IPS-20b (cell line): ENCODE measurements at regions not wholly inside any gene's neighbourhood (a gene's known extent, or its start where the extent isn't known, plus 50 kb on each side); places are given as distances from the start of the nearest gene placed in this dataset.

Experiments
- H3K27ac ChIP-seq: one replicate; pipeline ENCODE4 v1.5.1; 2013; ENCODE audit warnings: low read length
- H3K27me3 ChIP-seq: 2 replicates; pipeline ENCODE4 v1.6.1; 2013; ENCODE audit warnings: mild to moderate bottlenecking, low read length, inconsistent platforms; ENCODE audit not compliant: insufficient read depth
- H3K36me3 ChIP-seq: 2 replicates; pipeline ENCODE4 v1.6.1; 2013; ENCODE audit warnings: low read depth, mild to moderate bottlenecking, inconsistent platforms, low read length, moderate library complexity; ENCODE audit not compliant: insufficient read depth
- H3K4me1 ChIP-seq: 2 replicates; pipeline ENCODE4 v1.6.1; 2013; ENCODE audit warnings: mild to moderate bottlenecking, control low read depth, inconsistent platforms, low read length, moderate library complexity; ENCODE audit not compliant: insufficient read depth
- H3K4me3 ChIP-seq: 2 replicates; pipeline ENCODE4 v1.5.1; 2013; ENCODE audit warnings: mild to moderate bottlenecking, low read length, inconsistent platforms
- H3K9ac ChIP-seq: 2 replicates; pipeline ENCODE4 v1.6.1; 2013; ENCODE audit warnings: low read depth, mild to moderate bottlenecking, inconsistent platforms, low read length, moderate library complexity
- H3K9me3 ChIP-seq: 2 replicates; pipeline ENCODE4 v1.6.1; 2013; ENCODE audit warnings: mild to moderate bottlenecking, low read depth, low read length, inconsistent platforms; ENCODE audit not compliant: insufficient read depth

DNA sequence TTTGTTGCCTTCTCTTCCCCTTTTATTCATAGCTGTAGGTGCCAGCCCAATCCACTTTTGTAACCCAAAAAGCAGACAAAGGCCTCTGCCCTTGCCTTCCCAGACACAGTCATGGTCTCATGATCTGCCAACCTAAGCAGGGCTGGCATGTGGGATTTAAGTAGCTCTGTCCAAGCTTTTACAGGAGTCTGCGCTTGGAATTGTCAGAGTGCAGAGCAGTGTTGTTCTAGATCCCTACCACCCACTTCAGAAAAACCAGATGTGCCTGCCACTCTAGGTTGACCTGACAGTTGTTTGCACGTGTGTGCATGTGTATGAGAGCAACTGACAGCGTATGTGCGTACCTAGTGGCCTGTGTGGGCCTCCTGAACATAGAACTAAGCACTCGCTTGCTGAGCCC is 87.8 kb upstream of the SPRY4 start:
- H3K36me3 ChIP-seq, result no peaks in the 10 kb centered on the region
- H3K27ac ChIP-seq, result no peak overlapping the region
- H3K9ac ChIP-seq, result no peak overlapping the region
- H3K4me3 ChIP-seq, result no peak overlapping the region
- H3K27me3 ChIP-seq, result no peaks in the 10 kb centered on the region
- H3K4me1 ChIP-seq, result peaks cover 5% of the 10 kb centered on the region; the same call in 1 of the 2 replicates
- no peaks in the 10 kb centered on the region for H3K9me3 ChIP-seq

- no peaks in the 10 kb centered on the region for H3K27me3 ChIP-seq
- H3K4me1 ChIP-seq, result peaks cover 5% of the 10 kb centered on the region; the same call in 1 of the 2 replicates
- H3K4me3 ChIP-seq, result no peak overlapping the region
- no peaks in the 10 kb centered on the region for H3K36me3 ChIP-seq
- no peak overlapping the region for H3K9ac ChIP-seq
- H3K27ac ChIP-seq, result no peak overlapping the region
- H3K9me3 ChIP-seq, result no peaks in the 10 kb centered on the region
Measured at GRCh38 chr5:142411656-142412425, 87.0 kb upstream of the SPRY4 start.

- Histone ChIP-seq H3K4me1 (peaks cover 5% of the 10 kb centered on the region; the same call in 1 of the 2 replicates), H3K27ac (no peak overlapping the region), H3K4me3 (no peak overlapping the region), H3K27me3 (no peaks in the 10 kb centered on the region), H3K9ac (no peak overlapping the region), H3K36me3 (no peaks in the 10 kb centered on the region), H3K9me3 (no peaks in the 10 kb centered on the region)
Measured at GRCh38 chr5:142411103-142411502, 86.3 kb upstream of the SPRY4 start.

DNA sequence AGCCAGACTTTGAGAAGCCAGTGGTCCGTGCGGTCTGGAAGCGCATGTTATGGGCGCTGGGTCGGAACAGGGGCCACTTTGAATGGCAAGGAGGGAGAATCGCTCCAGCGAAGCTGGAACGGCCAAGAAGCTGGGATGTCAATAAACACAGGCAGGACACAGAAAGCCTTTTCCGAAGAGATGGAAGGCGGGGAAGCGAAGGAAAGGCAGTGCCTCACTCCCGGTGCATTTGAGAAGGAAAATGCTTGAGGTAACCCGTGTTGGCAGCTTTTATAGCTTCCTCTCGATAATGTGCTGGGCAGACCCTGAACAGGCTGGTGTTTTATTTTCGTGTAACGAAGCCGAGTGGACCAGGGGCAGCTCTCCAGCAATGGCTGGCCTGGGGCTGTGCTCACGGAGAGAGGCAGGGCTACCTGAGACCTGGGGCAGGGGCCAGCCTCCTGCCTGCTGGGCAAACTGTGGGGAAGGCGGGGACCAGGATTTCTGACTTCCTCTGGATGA is 84.2 kb upstream of the SPRY4 start:
- Histone ChIP-seq H3K4me1 (peaks cover 10% of the 10 kb centered on the region; the same call in 1 of the 2 replicates), H3K36me3 (no peaks in the 10 kb centered on the region), H3K27me3 (no peaks in the 10 kb centered on the region), H3K9me3 (no peaks in the 10 kb centered on the region), H3K4me3 (no peak overlapping the region), H3K9ac (no peak overlapping the region), H3K27ac (no peak overlapping the region)

DNA sequence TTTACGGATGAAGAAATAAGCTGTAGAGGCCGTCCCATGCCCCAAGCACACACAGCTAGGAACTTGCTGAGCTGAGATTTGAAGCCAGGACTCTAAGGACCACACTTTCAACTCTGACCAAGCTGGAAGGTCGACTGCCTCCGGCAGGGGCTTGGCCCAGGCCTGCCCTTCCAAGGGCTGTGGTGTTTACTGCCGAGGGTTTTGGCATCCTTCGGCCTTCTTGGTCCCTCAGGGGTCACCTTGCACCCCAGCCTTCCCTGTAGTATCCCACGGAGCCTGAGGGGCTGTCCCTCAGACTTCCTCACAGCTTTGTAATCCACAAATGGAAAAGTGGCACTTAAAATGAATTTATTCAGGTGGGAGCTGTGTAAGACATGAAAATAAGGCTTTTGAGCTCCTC is 83.7 kb upstream of the SPRY4 start:
- Histone ChIP-seq H3K9me3 (no peaks in the 10 kb centered on the region), H3K27ac (no peak overlapping the region), H3K4me3 (no peak overlapping the region), H3K36me3 (no peaks in the 10 kb centered on the region), H3K4me1 (peaks cover 15% of the 10 kb centered on the region; the same call in 1 of the 2 replicates), H3K27me3 (no peaks in the 10 kb centered on the region), H3K9ac (no peak overlapping the region)

- H3K27ac ChIP-seq, result no peak overlapping the region
- no peaks in the 10 kb centered on the region for H3K36me3 ChIP-seq
- no peak overlapping the region for H3K9ac ChIP-seq
- peaks cover 20% of the 10 kb centered on the region; the same call in 1 of the 2 replicates for H3K4me1 ChIP-seq
- H3K27me3 ChIP-seq, result no peaks in the 10 kb centered on the region
- H3K9me3 ChIP-seq, result no peaks in the 10 kb centered on the region
- no peak overlapping the region for H3K4me3 ChIP-seq
Measured at GRCh38 chr5:142405814-142406395, 81.1 kb upstream of the SPRY4 start.

DNA sequence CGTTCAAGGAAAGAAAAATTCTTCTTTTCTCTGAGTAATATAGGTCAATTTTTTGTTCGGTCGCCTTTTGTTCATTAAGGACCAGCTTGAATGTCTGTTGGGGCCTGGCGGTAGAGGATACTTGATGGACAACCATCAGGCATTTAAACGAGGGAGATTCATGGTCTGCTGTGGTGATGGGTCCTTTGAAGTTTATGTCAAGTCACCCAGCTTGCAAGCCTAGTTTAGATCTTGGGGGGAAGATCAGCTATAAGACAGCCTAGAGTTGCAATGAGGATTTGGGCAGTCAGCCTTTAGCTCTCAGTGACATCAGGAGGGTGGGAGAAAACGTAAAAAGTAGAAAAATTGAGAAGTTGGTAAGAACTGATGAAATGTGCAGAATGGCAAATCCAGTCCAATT is 80.2 kb upstream of the SPRY4 start:
- Histone ChIP-seq H3K27me3 (no peaks in the 10 kb centered on the region), H3K4me1 (peaks cover 20% of the 10 kb centered on the region; the same call in 1 of the 2 replicates), H3K4me3 (no peak overlapping the region), H3K9ac (no peak overlapping the region), H3K9me3 (no peaks in the 10 kb centered on the region), H3K27ac (no peak overlapping the region), H3K36me3 (no peaks in the 10 kb centered on the region)

DNA sequence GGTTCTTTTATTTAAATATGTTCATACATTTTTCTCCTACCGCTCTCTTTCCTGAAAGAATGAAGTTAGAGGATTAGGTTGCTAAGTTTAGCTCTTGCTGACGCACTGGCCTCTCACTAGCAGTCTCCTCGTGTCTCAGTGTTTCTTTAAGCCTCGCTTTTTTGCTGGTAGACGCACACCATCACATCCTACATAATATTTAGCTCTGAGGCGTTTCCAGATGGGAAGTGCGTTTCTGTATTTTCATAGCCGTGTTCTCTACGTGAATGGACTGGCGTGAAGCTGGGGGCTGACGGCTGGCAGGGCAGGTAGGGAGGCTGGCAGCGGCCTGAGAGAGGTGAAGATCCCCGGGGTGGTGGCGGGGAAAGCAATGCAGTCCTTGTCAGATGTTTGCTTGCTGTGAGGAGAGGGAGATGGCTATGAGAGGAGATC is 79.2 kb upstream of the SPRY4 start:
- peaks cover 18% of the 10 kb centered on the region; the same call in 1 of the 2 replicates for H3K4me1 ChIP-seq
- H3K9ac ChIP-seq, result no peak overlapping the region
- no peak overlapping the region for H3K27ac ChIP-seq
- no peak overlapping the region for H3K4me3 ChIP-seq
- no peaks in the 10 kb centered on the region for H3K9me3 ChIP-seq
- no peaks in the 10 kb centered on the region for H3K36me3 ChIP-seq
- no peaks in the 10 kb centered on the region for H3K27me3 ChIP-seq

DNA sequence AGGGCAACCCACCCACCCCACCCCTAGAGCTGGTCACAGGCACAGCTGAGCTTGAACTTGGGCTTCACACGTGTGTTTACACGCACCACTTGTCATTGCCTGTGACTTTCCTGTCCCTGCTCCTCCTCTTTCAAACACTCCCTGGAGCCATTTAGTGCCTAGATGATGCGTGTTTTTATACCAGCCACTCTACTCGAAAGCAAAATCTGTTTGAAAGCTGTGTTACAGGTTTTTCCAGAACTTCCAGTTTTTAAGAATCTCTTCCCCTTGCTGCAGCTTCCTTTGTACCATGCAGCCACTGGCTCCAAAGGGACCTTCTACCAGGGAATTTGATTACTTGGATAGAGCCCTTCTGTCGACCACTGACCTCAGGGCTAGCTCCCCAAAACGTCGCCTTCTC is 78.8 kb upstream of the SPRY4 start:
- H3K9ac ChIP-seq, result no peak overlapping the region
- H3K4me1 ChIP-seq, result peaks cover 14% of the 10 kb centered on the region; the same call in 1 of the 2 replicates
- no peaks in the 10 kb centered on the region for H3K9me3 ChIP-seq
- no peaks in the 10 kb centered on the region for H3K36me3 ChIP-seq
- H3K4me3 ChIP-seq, result no peak overlapping the region
- H3K27me3 ChIP-seq, result no peaks in the 10 kb centered on the region
- H3K27ac ChIP-seq, result no peak overlapping the region

GRCh38 chr5:142402752-142403318 is 78.0 kb upstream of the SPRY4 start:
- H3K4me3 ChIP-seq, result no peak overlapping the region
- H3K9me3 ChIP-seq, result no peaks in the 10 kb centered on the region
- H3K36me3 ChIP-seq, result no peaks in the 10 kb centered on the region
- H3K4me1 ChIP-seq, result peaks cover 14% of the 10 kb centered on the region; the same call in 1 of the 2 replicates
- H3K27ac ChIP-seq, result no peak overlapping the region
- H3K27me3 ChIP-seq, result no peaks in the 10 kb centered on the region
- no peak overlapping the region for H3K9ac ChIP-seq

DNA sequence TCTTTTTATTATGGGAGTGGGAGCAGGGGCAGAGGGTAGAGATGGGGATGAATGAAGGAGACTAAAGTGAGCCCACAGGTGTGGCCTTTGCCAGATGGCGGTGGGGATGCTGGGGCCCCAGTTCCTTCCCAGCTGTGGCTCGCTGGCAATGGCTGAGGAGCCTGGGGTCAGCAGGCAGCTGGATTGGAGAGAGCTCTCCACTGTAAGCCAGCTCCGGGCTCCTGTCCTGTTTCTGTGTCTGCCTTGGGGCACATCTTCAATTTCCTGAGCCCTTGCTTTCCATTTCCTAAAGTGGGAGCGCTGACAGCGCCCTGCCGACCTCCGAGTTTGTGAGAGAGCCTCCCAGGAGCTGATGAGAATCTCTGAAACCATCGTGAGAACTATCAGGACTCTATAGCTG is 75.6 kb upstream of the SPRY4 start:
- Histone ChIP-seq H3K27me3 (no peaks in the 10 kb centered on the region), H3K4me3 (no peak overlapping the region), H3K9me3 (peaks cover 9% of the 10 kb centered on the region; the same call in 1 of the 2 replicates), H3K9ac (no peak overlapping the region), H3K36me3 (no peaks in the 10 kb centered on the region), H3K4me1 (peaks cover 14% of the 10 kb centered on the region; the same call in 1 of the 2 replicates), H3K27ac (no peak overlapping the region)
